ENCODE measurements at regions not wholly inside any gene's neighbourhood (a gene's known extent, or its start where the extent isn't known, plus 50 kb on each side); places are given as distances from the start of the nearest gene placed in this dataset.
"Not testable (repeated sequence)": the region's sequence is repeated elsewhere in the genome, so short reads cannot be mapped to it uniquely, and the experiment has no call there.

GRCh38 chr12:67082221-67082620, 186.9 kb upstream of the CAND1 start:
- DNase-seq (ENCODE audit: low read depth) = no peak

GRCh38 chr12:67085699-67086098, 183.5 kb upstream of the CAND1 start:
- no peak for DNase-seq (ENCODE audit: low read depth)

- no peak for DNase-seq (ENCODE audit: low read depth)
Observed at GRCh38 chr12:67086116-67086515, 183.0 kb upstream of the CAND1 start.

- DNase-seq (ENCODE audit: low read depth) = no peak
Observed at GRCh38 chr12:67088401-67089118, 180.6 kb upstream of the CAND1 start.

- no peak for DNase-seq (ENCODE audit: low read depth)
Observed at GRCh38 chr12:67091204-67091603, 178.0 kb upstream of the CAND1 start.

- DNase-seq (ENCODE audit: low read depth) = no peak
Observed at GRCh38 chr12:67091678-67092077, 177.5 kb upstream of the CAND1 start.

GRCh38 chr12:67092934-67093333, 176.2 kb upstream of the CAND1 start:
- DNase-seq (ENCODE audit: low read depth) = not testable (repeated sequence)

- no peak for DNase-seq (ENCODE audit: low read depth)
Observed at GRCh38 chr12:67096533-67097318, 172.4 kb upstream of the CAND1 start.

GRCh38 chr12:67099858-67100257, 169.3 kb upstream of the CAND1 start:
- DNase-seq (ENCODE audit: low read depth) = no peak

- no peak for DNase-seq (ENCODE audit: low read depth)
Observed at GRCh38 chr12:67103521-67103920, 165.6 kb upstream of the CAND1 start.

- no peak for DNase-seq (ENCODE audit: low read depth)
Observed at GRCh38 chr12:67107235-67107634, 161.9 kb upstream of the CAND1 start.

GRCh38 chr12:67107751-67108269, 161.3 kb upstream of the CAND1 start:
- no peak for DNase-seq (ENCODE audit: low read depth)

GRCh38 chr12:67110345-67110744, 158.8 kb upstream of the CAND1 start:
- not testable (repeated sequence) for DNase-seq (ENCODE audit: low read depth)

GRCh38 chr12:67111182-67111581, 158.0 kb upstream of the CAND1 start:
- no peak for DNase-seq (ENCODE audit: low read depth)

- no peak for DNase-seq (ENCODE audit: low read depth)
Observed at GRCh38 chr12:67112586-67112985, 156.6 kb upstream of the CAND1 start.

- no peak for DNase-seq (ENCODE audit: low read depth)
Observed at GRCh38 chr12:67116134-67116533, 153.0 kb upstream of the CAND1 start.

GRCh38 chr12:67122584-67122983, 146.6 kb upstream of the CAND1 start:
- DNase-seq (ENCODE audit: low read depth) = no peak

- no peak for DNase-seq (ENCODE audit: low read depth)
Observed at GRCh38 chr12:67137256-67137655, 131.9 kb upstream of the CAND1 start.

GRCh38 chr12:67141296-67142018, 127.7 kb upstream of the CAND1 start:
- DNase-seq (ENCODE audit: low read depth) = no peak

GRCh38 chr12:67145692-67146091, 123.5 kb upstream of the CAND1 start:
- no peak for DNase-seq (ENCODE audit: low read depth)

GRCh38 chr12:67147030-67147429, 122.1 kb upstream of the CAND1 start:
- no peak for DNase-seq (ENCODE audit: low read depth)

- DNase-seq (ENCODE audit: low read depth) = no peak
Observed at GRCh38 chr12:67147447-67147846, 121.7 kb upstream of the CAND1 start.

GRCh38 chr12:67148265-67148664, 120.9 kb upstream of the CAND1 start:
- DNase-seq (ENCODE audit: low read depth) = no peak

All from stimulated activated CD8-positive, alpha-beta memory T cell treated with anti-CD3 and anti-CD28 coated beads, Interleukin-4, amount 100 ng/mL, for 24 hours (primary cell).